GM19025 (cell line): ENCODE measurements at regions not wholly inside any gene's neighbourhood (a gene's known extent, or its start where the extent isn't known, plus 50 kb on each side); places are given as distances from the start of the nearest gene placed in this dataset.

ENCODE experiments used
- ATAC-seq: cut with Tn5 transposase; IDR thresholded peaks from one replicate; pipeline ENCODE4 v1.9.1; 2021; ENCODE audit warnings: mild to moderate bottlenecking, low read depth, moderate library complexity; ENCODE audit not compliant: unreplicated experiment

DNA sequence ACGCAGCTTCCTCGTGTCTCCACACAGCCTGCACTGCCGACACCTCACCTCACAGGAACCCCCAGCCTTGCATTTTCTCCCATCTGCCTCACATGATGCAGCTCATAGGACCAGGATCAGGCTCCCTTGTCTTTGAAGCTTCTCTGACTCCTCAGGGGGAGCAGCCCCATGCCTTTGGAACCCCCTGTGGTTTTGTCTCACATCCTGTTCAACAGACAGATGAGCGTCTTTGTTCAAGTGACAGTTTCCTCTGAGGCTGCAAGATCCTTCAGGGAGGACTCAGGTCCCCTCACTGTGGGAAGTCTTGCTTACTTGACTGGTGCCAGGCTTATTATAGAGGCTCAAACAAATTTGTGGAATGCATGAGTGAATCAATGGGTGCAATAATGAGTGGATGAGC is 667.1 kb downstream of the INHBA start:
- ATAC-seq, result no peak

DNA sequence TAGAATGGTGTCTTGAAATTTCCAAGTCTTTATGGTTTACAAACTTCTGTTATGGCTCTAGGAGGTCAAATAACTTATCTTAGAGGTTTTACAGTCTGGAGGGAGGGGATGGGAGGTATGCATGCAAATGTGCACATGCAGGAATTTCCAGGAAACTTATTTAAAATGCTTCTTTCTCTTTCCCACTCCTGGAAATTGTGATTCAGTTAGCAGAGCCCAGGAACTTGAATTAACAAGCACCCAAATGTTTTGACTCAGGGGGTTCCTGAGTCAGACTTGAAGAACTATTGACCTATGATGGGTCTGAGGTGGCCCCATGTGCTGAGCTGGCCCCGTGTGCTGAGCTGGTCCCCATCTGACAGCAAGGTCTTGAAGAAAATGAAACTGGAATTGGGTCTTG is 669.4 kb downstream of the INHBA start:
- ATAC-seq, result no peak

DNA sequence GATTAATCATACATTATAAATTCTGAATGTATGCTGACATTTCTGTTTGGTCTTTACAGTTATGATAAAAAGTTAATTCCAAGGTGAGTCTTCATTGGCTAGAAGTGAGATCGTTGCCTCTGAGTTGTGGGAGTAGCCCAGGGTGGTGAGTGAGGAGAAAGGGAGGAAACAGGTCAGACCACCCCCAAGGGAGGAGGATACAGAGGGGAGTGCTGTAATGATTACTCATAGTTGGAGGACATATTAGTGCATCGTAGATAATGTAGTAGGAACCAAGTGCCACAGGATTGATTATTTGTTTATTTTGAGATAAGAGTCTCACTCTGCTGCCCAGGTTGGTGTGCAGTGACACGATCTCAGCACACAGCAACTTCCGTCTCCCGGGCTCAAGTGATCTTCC is 672.2 kb downstream of the INHBA start:
- ATAC-seq, result no peak

GRCh38 chr7:41029072-41029499 is 673.8 kb downstream of the INHBA start:
- no peak for ATAC-seq

GRCh38 chr7:41028580-41028979 is 674.3 kb downstream of the INHBA start:
- ATAC-seq, result no peak

DNA sequence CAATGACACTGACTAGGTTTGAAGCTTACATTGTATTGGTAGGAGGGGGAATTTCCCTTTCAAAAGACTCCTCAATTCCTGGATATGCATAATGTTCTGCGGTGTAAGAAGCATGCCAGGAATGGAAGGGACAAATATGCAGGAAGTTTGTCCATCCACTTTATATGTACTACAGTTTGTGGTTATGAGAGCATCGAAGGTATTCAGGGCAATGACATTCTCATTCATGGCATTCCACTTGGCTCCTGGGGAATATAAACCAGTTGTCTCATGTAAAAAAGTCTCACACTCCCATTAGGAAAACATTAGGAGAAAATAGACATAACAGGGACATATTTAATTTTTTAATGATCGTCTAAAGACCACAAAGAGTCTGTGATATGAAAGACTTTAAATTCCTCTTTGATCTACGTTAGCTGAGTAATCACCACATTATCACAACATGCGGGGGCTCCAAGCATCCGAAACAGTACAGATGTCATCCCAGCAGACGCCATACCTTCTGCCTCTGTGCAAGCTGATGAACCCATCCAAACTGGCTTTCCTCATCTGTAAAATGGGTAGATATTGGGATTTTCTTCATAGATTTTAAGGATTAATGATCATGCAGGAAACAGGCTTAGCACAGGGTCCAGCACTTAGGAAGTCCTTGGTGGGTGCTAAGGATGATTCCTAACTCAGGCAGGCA is 675.3 kb downstream of the INHBA start:
- no peak for ATAC-seq

DNA sequence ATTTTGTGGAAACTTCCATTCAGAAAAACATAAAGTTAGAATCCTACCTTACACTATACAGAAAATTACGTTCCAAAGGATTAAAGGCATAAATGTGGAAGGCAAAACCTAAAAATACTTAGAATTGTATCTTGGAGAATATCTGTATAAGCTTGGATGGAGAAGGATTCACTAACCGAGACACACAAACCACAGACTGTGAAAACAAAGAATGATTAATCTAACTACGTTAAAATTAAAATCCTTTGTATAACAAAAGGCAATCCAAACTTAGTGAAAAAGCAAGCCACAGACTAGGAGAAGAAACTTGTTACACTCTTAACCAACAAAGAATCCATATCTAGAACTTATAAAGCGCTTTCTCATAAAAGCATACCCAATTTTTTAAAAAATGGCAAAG is 678.8 kb downstream of the INHBA start:
- ATAC-seq, result no peak

- ATAC-seq, result no peak
Measured at GRCh38 chr7:41020056-41020455, 682.8 kb downstream of the INHBA start.

- no peak for ATAC-seq
Measured at GRCh38 chr7:41013117-41013516, 689.8 kb downstream of the INHBA start.

DNA sequence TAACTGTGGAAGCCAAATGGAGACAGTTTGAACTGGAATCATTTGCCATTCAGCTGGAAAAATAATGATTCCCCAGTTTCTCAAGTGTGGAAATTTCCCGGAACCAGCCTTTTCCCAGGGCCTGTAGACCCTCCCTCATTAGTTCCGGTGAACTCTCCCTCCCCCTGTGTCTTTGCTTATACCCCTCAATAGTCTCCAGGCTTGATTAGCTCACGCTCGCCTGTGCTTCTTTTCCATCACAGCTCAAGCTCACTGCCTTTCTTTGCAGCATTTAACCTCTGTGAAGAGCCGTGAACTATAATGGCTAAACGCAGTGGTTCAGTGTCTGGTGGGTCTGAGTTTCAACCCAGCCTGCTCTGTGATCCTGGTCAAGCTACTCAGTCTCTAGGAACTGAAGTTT is 690.8 kb downstream of the INHBA start:
- ATAC-seq, result no peak

- ATAC-seq, result no peak
Measured at GRCh38 chr7:41010967-41011366, 691.9 kb downstream of the INHBA start.

- no peak for ATAC-seq
Measured at GRCh38 chr7:41010418-41010817, 692.5 kb downstream of the INHBA start.

GRCh38 chr7:41007811-41008210 is 695.1 kb downstream of the INHBA start:
- ATAC-seq, result no peak

- ATAC-seq, result no peak
Measured at GRCh38 chr7:41007351-41007751, 695.5 kb downstream of the INHBA start.

DNA sequence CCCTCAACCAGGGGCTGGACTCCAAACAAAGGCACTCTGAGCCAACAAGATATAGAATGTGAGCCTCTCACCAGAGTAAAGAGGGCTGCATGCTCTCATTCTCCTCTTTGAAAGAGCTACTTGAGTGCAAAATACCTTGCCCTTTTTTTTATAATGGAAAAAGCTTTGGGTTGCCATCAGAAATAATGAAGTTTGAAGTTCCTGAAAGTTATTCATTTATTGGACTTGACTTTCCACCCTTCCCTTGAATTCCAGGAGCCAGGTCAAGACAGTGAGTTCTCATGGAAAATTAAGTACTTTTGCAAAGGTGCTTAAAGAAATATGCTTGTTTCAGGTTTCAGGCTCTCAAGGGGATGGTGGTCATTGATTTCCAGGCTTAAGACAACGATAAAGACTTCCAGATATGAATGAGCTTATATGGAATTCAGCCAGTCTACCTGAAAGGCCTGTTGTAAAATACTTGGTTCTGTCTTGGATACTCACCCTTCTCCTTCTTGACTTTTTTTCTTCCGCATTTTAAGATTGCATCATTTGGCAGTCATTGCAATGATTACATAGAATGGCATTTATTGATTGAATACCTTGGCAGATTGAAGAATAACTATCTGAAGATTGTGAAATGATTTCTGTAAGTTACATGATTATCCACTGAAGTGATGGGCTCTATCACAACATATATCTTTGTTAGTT is 696.4 kb downstream of the INHBA start:
- no peak for ATAC-seq

DNA sequence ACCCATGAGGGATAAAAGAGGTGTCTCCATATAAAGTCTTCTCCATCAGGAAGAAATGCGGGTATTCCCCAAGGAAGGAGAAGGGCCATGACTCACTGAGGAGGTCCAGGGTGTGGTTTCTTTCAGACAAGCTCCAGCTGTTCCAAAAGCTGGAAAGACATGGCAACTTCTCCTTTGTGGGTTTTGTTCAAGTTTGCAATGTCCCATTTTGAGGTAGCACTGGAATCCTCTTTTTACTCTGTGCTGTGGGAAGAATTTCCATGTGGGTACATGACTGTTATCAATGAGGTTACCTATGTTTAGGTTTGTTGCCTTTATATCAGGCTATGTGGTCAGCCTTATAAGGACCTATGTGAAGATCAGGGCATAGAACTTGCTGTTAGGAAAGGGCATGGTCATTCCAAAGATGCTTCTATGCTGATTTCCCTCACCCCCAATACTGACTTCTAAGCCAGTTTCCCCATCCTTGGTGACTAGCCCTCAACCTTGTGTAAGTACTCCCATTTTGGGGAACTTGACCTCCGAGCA is 697.5 kb downstream of the INHBA start:
- ATAC-seq, result no peak

GRCh38 chr7:41003977-41004376 is 698.9 kb downstream of the INHBA start:
- no peak for ATAC-seq

GRCh38 chr7:41003611-41003940 is 699.3 kb downstream of the INHBA start:
- ATAC-seq, result no peak

DNA sequence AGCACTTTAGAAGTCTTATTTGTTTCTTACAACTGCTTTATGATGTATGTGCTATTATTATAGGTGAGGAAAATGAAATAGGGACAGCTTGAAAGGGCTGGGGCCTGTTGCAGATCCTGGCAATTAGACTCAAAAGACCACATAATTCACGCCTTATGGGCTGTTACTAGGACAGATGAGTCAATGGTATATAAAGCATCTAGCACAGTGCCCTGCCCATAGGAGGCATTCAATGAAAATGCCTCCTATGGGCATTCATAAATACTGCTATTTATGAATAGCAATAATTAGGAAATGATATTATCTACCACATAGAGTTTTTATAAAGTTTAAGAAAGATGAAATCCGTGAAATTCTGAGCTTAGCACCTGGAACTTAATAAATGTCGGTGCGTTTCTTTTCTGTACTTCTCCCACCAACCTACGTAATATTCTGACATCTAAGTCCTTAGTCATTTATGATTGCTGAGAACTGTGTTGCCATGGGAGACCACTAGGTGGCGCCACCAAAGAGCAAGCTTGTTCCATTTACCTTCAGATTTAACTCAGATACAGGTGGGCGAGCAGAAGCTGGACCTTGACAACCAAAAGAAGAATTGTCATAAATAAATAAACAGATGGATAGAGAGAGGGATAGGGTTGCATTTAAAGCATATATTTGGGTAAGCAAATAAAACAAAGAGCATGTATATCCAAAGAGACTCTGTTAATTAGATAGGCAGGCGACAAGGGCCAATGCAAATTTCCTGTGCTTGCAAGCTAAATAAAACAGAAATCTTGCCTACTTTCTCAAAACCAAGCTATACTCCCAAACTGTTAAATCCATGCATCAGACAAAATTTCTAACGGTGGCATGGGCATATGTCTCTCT is 699.9 kb downstream of the INHBA start:
- ATAC-seq, result no peak

GRCh38 chr7:41000042-41000441 is 702.8 kb downstream of the INHBA start:
- ATAC-seq, result no peak

GRCh38 chr7:40996233-40996677 is 706.6 kb downstream of the INHBA start:
- no peak for ATAC-seq
